Nephron progenitor cell (in vitro differentiated cells): ENCODE measurements at regions not wholly inside any gene's neighbourhood (a gene's known extent, or its start where the extent isn't known, plus 50 kb on each side); places are given as distances from the start of the nearest gene placed in this dataset.

ENCODE experiments used
- DNase-seq: peaks from one replicate; pipeline ENCODE4 v3.0.0; 2021
- H3K27ac Mint-ChIP-seq: 2 replicates; pipeline ENCODE4 v1.8.0; 2021; ENCODE audit warnings: mild to moderate bottlenecking, moderate library complexity, mixed read lengths
- H3K27me3 Mint-ChIP-seq: 2 replicates; pipeline ENCODE4 v1.8.0; 2021; ENCODE audit warnings: mild to moderate bottlenecking, low read depth, mixed read lengths; ENCODE audit not compliant: poor library complexity
- H3K36me3 Mint-ChIP-seq: 2 replicates; pipeline ENCODE4 v1.8.0; 2021; ENCODE audit warnings: low read depth, mixed read lengths
- H3K4me1 Mint-ChIP-seq: 2 replicates; pipeline ENCODE4 v1.8.0; 2021; ENCODE audit warnings: mixed read lengths
- H3K4me3 Mint-ChIP-seq: 2 replicates; pipeline ENCODE4 v1.8.0; 2021; ENCODE audit warnings: mild to moderate bottlenecking, moderate library complexity, mixed read lengths
- H3K9me3 Mint-ChIP-seq: 2 replicates; pipeline ENCODE4 v1.8.0; 2021; ENCODE audit warnings: mild to moderate bottlenecking, moderate library complexity, mixed read lengths
- CTCF ChIP-seq: fragments of 200-600 bp; sonication (generic); IDR thresholded peaks from 2 replicates; pipeline ENCODE4 v1.5.0; 2021; ENCODE audit warnings: antibody characterized with exemption

GRCh38 chr21:16347223-16347622 is 617.4 kb downstream of the USP25 start:
- H3K4me3 Mint-ChIP-seq, result no peak overlapping the region
- H3K27me3 Mint-ChIP-seq, result no peaks in the 10 kb centered on the region
- H3K4me1 Mint-ChIP-seq, result no peaks in the 10 kb centered on the region
- no peak for DNase-seq
- no peak for TF ChIP-seq CTCF
- H3K9me3 Mint-ChIP-seq, result peaks cover 4% of the 10 kb centered on the region
- no peak overlapping the region for H3K27ac Mint-ChIP-seq
- peaks cover 10% of the 10 kb centered on the region for H3K36me3 Mint-ChIP-seq

- no peak for TF ChIP-seq CTCF
These were observed 624.0 kb downstream of the USP25 start for GRCh38 chr21:16353764-16354163.

GRCh38 chr21:16357994-16358393 is 628.2 kb downstream of the USP25 start:
- no peak for TF ChIP-seq CTCF
- no peak for DNase-seq
- no peak overlapping the region for H3K27ac Mint-ChIP-seq
- no peaks in the 10 kb centered on the region for H3K4me1 Mint-ChIP-seq
- H3K9me3 Mint-ChIP-seq, result peaks cover 10% of the 10 kb centered on the region
- peaks cover 10% of the 10 kb centered on the region for H3K36me3 Mint-ChIP-seq
- no peak overlapping the region for H3K4me3 Mint-ChIP-seq
- no peaks in the 10 kb centered on the region for H3K27me3 Mint-ChIP-seq

More at GRCh38 chr21:16353764-16354163, 624.0 kb downstream of the USP25 start:
- peaks cover 4% of the 10 kb centered on the region for H3K27me3 Mint-ChIP-seq
- H3K36me3 Mint-ChIP-seq, result peaks cover 15% of the 10 kb centered on the region
- H3K9me3 Mint-ChIP-seq, result peaks cover 9% of the 10 kb centered on the region
- H3K4me3 Mint-ChIP-seq, result no peak overlapping the region
- H3K27ac Mint-ChIP-seq, result peak overlapping the region; percentile 16
- no peaks in the 10 kb centered on the region for H3K4me1 Mint-ChIP-seq
- no peak for DNase-seq

GRCh38 chr21:16358784-16359183 is 629.0 kb downstream of the USP25 start:
- Mint-ChIP-seq H3K4me1 (peaks cover 7% of the 10 kb centered on the region), H3K9me3 (peaks cover 10% of the 10 kb centered on the region)
- no peak for TF ChIP-seq CTCF

GRCh38 chr21:16363100-16363499 is 633.3 kb downstream of the USP25 start:
- no peak overlapping the region for H3K27ac Mint-ChIP-seq
- TF ChIP-seq CTCF, result no peak
- H3K4me1 Mint-ChIP-seq, result peaks cover 8% of the 10 kb centered on the region
- peaks cover 3% of the 10 kb centered on the region for H3K27me3 Mint-ChIP-seq
- H3K4me3 Mint-ChIP-seq, result no peak overlapping the region
- peaks cover 10% of the 10 kb centered on the region for H3K36me3 Mint-ChIP-seq
- peaks cover 10% of the 10 kb centered on the region for H3K9me3 Mint-ChIP-seq
- no peak for DNase-seq

More at GRCh38 chr21:16358784-16359183, 629.0 kb downstream of the USP25 start:
- H3K27ac Mint-ChIP-seq, result no peak overlapping the region
- H3K4me3 Mint-ChIP-seq, result no peak overlapping the region
- DNase-seq, result no peak
- H3K27me3 Mint-ChIP-seq, result no peaks in the 10 kb centered on the region
- peaks cover 10% of the 10 kb centered on the region for H3K36me3 Mint-ChIP-seq

- Mint-ChIP-seq H3K36me3 (peaks cover 10% of the 10 kb centered on the region), H3K9me3 (peaks cover 10% of the 10 kb centered on the region), H3K27me3 (peaks cover 3% of the 10 kb centered on the region), H3K4me1 (peaks cover 8% of the 10 kb centered on the region), H3K4me3 (no peak overlapping the region), H3K27ac (no peak overlapping the region)
- no peak for DNase-seq
- TF ChIP-seq CTCF, result no peak
These were observed 633.7 kb downstream of the USP25 start for GRCh38 chr21:16363518-16363917.
